Uterus (tissue), 3 donors: ENCODE measurements at regions not wholly inside any gene's neighbourhood (a gene's known extent, or its start where the extent isn't known, plus 50 kb on each side); places are given as distances from the start of the nearest gene placed in this dataset.

Source experiments
- DNase-seq, 2 donors: peaks; one replicate each; pipeline ENCODE4 v3.0.0-alpha.2; 2019 to 2020
- H3K27ac ChIP-seq, 2 donors: fragments of 200-600 bp; sonication (generic); 1 replicate in 1 of 2; 2 replicates in 1 of 2; pipeline ENCODE4 v1.5.1; 2016 to 2018
- H3K27me3 ChIP-seq, 2 donors: fragments of 200-600 bp; sonication (generic); one replicate each; pipeline ENCODE4 v1.5.1; 2018 to 2019; ENCODE audit warnings: control low read depth in 1 of 2
- H3K36me3 ChIP-seq, 2 donors: fragments of 200-600 bp; sonication (generic); one replicate each; pipeline ENCODE4 v1.5.1; 2019; ENCODE audit warnings: control low read depth in 1 of 2
- H3K4me1 ChIP-seq, 2 donors: fragments of 200-600 bp; sonication (generic); one replicate each; pipeline ENCODE4 v1.5.1; 2018 to 2019; ENCODE audit warnings: control low read depth in 1 of 2
- H3K4me3 ChIP-seq, 2 donors: fragments of 200-600 bp; sonication (generic); 1 replicate in 1 of 2; 2 replicates in 1 of 2; pipeline ENCODE4 v1.5.1; 2018 to 2019; ENCODE audit warnings: mild to moderate bottlenecking in 1 of 2
- H3K9me3 ChIP-seq, 2 donors: fragments of 200-600 bp; sonication (generic); one replicate each; pipeline ENCODE4 v1.5.1; 2019; ENCODE audit warnings: control low read depth in 1 of 2
- CTCF ChIP-seq, 4 experiments: fragments of 200-600 bp in 2 of 4; fragments of 450-650 bp in 2 of 4; sonication (generic) in 2 of 4; IDR thresholded peaks; one replicate each; pipeline ENCODE4 v1.5.1; 2016 to 2019; ENCODE audit warnings: antibody characterized with exemption in 4 of 4, mild to moderate bottlenecking in 2 of 4, moderate library complexity in 1 of 4
- POLR2A ChIP-seq, 2 donors: fragments of 450-650 bp; IDR thresholded peaks; one replicate each; pipeline ENCODE4 v1.6.1; 2016; ENCODE audit warnings: antibody characterized with exemption in 2 of 2, mild to moderate bottlenecking in 1 of 2, moderate library complexity in 1 of 2
- intact Hi-C: fragments of 100-400 bp; cut with DNase I; formaldehyde crosslinking; loops from one replicate; pipeline ENCODE4 v1.15.1; 2023; ENCODE audit warnings: low total_unique reads
- donor health status: DM: yes; HTN: yes; CAD: no.

- H3K9me3 ChIP-seq, result no peaks in the 10 kb centered on the region
- DNase-seq, result no peak
- intact Hi-C loops, result no loop called here
Measured at GRCh38 chr5:96283589-96283988, 149.5 kb downstream of the PCSK1 start.

DNA sequence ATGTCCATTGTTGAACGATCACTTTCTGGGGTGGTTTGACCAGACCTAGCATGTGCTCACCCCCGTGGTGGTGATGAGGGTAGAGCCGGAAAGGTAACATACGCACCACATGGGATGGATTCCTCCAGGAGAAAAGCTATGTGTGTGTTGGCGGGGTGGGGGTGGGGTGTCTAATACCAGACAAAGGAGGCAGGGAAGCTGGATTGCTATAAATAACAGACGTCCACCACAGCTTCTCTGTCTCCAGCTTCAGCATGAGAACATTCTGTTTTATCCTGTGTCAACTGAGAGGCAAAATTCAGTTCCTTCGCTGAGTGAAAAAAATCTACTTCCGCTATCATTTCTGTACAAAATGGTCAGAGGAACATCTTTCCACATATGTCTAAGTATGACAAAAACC is 151.0 kb downstream of the PCSK1 start:
- Histone ChIP-seq H3K4me3 (no peak overlapping the region), H3K27ac (no peak overlapping the region), H3K27me3 (no peaks in the 10 kb centered on the region), H3K4me1 (no peaks in the 10 kb centered on the region), H3K36me3 (no peaks in the 10 kb centered on the region), H3K9me3 (no peaks in the 10 kb centered on the region)
- DNase-seq, result no peak
- intact Hi-C loops, result no loop called here
- TF ChIP-seq CTCF (IDR thresholded peaks at IDR 0.05) (no peak), POLR2A (IDR thresholded peaks at IDR 0.05) (no peak)

More at GRCh38 chr5:96283589-96283988, 149.5 kb downstream of the PCSK1 start:
- Histone ChIP-seq H3K27ac (no peak overlapping the region), H3K4me3 (no peak overlapping the region), H3K4me1 (no peaks in the 10 kb centered on the region), H3K36me3 (no peaks in the 10 kb centered on the region), H3K27me3 (no peaks in the 10 kb centered on the region)
- no peak for TF ChIP-seq POLR2A (IDR thresholded peaks at IDR 0.05)

DNA sequence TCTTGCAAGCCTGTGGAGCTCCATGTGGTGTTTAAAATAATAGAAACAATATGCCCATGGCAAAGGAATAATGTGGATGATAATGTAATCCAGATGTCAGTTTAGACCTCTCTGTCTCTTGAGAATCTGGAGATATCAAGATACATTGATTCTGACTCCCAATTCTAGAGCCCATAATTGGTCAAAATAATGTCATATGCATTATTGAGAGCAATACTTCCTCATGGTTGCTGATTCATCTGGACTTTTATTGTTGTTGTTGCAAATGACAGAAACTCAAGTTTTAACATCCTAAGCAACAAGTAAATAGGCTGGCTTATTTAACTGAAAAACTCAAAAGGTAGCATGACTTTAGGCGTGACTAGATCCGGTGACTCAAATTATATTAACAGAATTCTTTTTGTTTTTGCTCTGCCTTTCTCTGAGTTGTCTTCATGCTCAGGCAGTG is 152.1 kb downstream of the PCSK1 start:
- H3K4me3 ChIP-seq, result no peak overlapping the region
- no peaks in the 10 kb centered on the region for H3K9me3 ChIP-seq
- DNase-seq, result no peak
- no peaks in the 10 kb centered on the region for H3K36me3 ChIP-seq
- no peaks in the 10 kb centered on the region for H3K27me3 ChIP-seq
- intact Hi-C loops, result no loop called here
- H3K27ac ChIP-seq, result no peak overlapping the region
- no peaks in the 10 kb centered on the region for H3K4me1 ChIP-seq
- TF ChIP-seq CTCF (IDR thresholded peaks at IDR 0.05) (no peak), POLR2A (IDR thresholded peaks at IDR 0.05) (no peak)

DNA sequence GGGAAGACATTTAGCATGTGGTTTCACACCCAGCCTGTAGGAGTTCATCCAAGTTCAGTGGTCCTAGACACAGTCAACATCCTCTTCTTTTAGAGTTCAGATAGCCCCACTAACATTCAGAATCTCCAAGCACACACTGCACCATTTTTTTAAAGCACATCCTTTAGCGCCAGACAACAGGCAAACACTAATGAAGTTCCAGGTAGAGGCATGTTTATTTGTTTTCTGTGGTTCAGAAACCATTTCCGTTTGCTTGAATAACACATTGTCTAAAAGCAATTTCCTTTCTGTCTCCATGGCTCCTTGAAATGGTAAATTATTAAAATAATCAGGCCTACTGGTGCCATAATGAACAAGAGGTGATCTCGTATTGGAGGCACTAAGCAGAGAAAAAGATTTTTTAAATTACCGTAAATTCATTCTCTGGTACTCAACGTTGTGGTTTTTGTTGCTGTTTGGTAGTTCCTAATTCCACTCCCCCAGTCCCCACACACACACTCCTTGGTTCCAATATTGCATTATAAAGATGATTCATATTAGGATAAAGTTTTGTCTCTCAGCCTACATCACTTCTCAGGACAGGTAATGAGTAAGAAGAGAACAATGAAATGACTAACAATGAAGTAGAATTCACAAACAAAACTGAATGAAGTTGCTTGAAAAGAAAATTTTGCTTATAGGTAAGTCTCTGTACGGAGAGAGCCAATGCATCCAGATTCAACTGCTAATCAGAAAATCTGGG is 153.1 kb downstream of the PCSK1 start:
- H3K27ac ChIP-seq, result no peak overlapping the region
- intact Hi-C loops, result no loop called here

GRCh38 chr5:96278981-96279380 is 154.1 kb downstream of the PCSK1 start:
- TF ChIP-seq POLR2A (IDR thresholded peaks at IDR 0.05) (no peak), CTCF (IDR thresholded peaks at IDR 0.05) (no peak)
- Histone ChIP-seq H3K4me1 (no peaks in the 10 kb centered on the region), H3K27ac (no peak overlapping the region), H3K27me3 (no peaks in the 10 kb centered on the region), H3K4me3 (no peak overlapping the region), H3K36me3 (no peaks in the 10 kb centered on the region), H3K9me3 (no peaks in the 10 kb centered on the region)
- intact Hi-C loops, result no loop called here
- no peak for DNase-seq

More for the DNA sequence above, 153.1 kb downstream of the PCSK1 start:
- H3K4me3 ChIP-seq, result no peak overlapping the region
- no peaks in the 10 kb centered on the region for H3K4me1 ChIP-seq
- no peaks in the 10 kb centered on the region for H3K27me3 ChIP-seq
- no peak for DNase-seq
- H3K9me3 ChIP-seq, result no peaks in the 10 kb centered on the region
- no peaks in the 10 kb centered on the region for H3K36me3 ChIP-seq
- no peak for TF ChIP-seq CTCF (IDR thresholded peaks at IDR 0.05)
- TF ChIP-seq POLR2A (IDR thresholded peaks at IDR 0.05), result no peak
